Esophagus squamous epithelium (tissue), 5 donors: ENCODE measurements at regions not wholly inside any gene's neighbourhood (a gene's known extent, or its start where the extent isn't known, plus 50 kb on each side); places are given as distances from the start of the nearest gene placed in this dataset.
"Not testable (repeated sequence)": the region's sequence is repeated elsewhere in the genome, so short reads cannot be mapped to it uniquely, and the experiment has no call there.

ENCODE experiments used
- DNase-seq: peaks from one replicate; lab custom pipeline; 2025; lab: John Stamatoyannopoulos, UW
- H3K27ac ChIP-seq, 4 donors: fragments of 200-600 bp; sonication (generic); one replicate each; pipeline ENCODE4 v1.5.1; 2016 to 2019; ENCODE audit warnings: mild to moderate bottlenecking in 1 of 4
- H3K27me3 ChIP-seq, 4 donors: fragments of 200-600 bp; sonication (generic); 1 replicate in 3 of 4; 2 replicates in 1 of 4; pipeline versions ENCODE4 v1.5.1 to v1.6.0; 2017 to 2021; ENCODE audit warnings: antibody characterized with exemption in 1 of 4
- H3K36me3 ChIP-seq, 3 donors: fragments of 200-600 bp; sonication (generic); one replicate each; pipeline ENCODE4 v1.5.1; 2016 to 2019
- H3K4me1 ChIP-seq, 3 donors: fragments of 200-600 bp; sonication (generic); one replicate each; pipeline ENCODE4 v1.5.1; 2017 to 2019
- H3K4me3 ChIP-seq, 4 donors: fragments of 200-600 bp; sonication (generic); 1 replicate in 3 of 4; 2 replicates in 1 of 4; pipeline ENCODE4 v1.5.1; 2016 to 2019; ENCODE audit warnings: mild to moderate bottlenecking in 2 of 4, moderate library complexity in 1 of 4
- H3K9me3 ChIP-seq, 3 donors: fragments of 200-600 bp; sonication (generic); one replicate each; pipeline ENCODE4 v1.5.1; 2016 to 2019
- POLR2A ChIP-seq, 4 donors: fragments of 450-650 bp; IDR thresholded peaks; one replicate each; pipeline ENCODE4 v1.6.1; 2017; ENCODE audit warnings: antibody characterized with exemption in 4 of 4, mild to moderate bottlenecking in 4 of 4, moderate library complexity in 3 of 4
- WGBS, 2 donors: methylation state at CpG; one replicate each; pipeline ENCODE4 v1.1.5; 2018; 5-methylcytosine and 5-hydroxymethylcytosine counted together
- intact Hi-C: fragments of 100-400 bp; cut with DNase I; formaldehyde crosslinking; loops from one replicate; pipeline ENCODE4 v1.15.0; 2022
- TF ChIP-seq, protein P1 (sequence below), 6 experiments: fragments of 450-650 bp in 4 of 6; fragments of 200-600 bp in 2 of 6; sonication (generic) in 2 of 6; IDR thresholded peaks; one replicate each; pipeline ENCODE4 v1.5.1; 2016 to 2019; ENCODE audit warnings: antibody characterized with exemption in 6 of 6, mild to moderate bottlenecking in 4 of 6, moderate library complexity in 4 of 6
- donor health status: DM: yes; HTN: yes; CAD: no.

DNA sequence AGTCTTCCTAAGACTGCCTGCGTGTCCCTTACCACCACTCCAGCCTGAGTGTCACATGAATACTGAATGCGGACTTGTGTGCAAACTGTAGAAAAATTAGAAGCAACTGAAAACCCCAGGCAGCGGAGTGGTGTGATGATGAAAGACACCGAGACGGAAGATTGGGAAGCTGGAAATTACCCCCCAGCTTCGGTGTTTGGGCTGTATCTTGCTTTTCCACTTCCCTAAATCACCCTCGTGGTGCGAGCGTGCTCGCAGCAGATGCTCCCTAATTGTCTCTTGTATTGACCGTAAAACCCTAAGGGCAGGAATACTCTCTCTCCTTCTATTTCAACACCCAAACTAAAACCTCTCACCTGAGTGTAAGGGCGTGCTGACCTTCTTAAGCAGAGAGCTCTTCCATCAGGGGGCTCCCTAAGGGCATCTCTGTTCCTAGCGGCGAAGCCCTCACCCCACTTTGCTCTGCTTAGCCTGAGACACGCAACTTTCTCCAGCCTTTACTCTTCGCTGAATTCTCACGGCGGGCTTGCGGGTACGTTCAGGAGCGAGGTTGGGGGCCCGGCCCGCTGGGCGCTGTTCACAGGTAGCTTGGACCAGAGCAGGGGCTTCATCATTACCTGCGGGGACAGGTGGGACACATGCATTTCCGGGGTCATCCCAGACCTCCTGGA lies 62.4 kb downstream of the CRYBB2 start:
- Histone ChIP-seq H3K9me3 (no peaks in the 10 kb centered on the region), H3K4me1 (peaks cover 0 to 13% (median 0%) of the 10 kb centered on the region in 3 donors), H3K4me3 (no peak overlapping the region), H3K36me3 (no peaks in the 10 kb centered on the region), H3K27ac (no peak overlapping the region), H3K27me3 (peaks cover 7 to 77% (median 17%) of the 10 kb centered on the region in 4 donors)
- no peak for DNase-seq
- no peak for TF ChIP-seq POLR2A (IDR thresholded peaks at IDR 0.05)
- TF ChIP-seq, protein P1, sequence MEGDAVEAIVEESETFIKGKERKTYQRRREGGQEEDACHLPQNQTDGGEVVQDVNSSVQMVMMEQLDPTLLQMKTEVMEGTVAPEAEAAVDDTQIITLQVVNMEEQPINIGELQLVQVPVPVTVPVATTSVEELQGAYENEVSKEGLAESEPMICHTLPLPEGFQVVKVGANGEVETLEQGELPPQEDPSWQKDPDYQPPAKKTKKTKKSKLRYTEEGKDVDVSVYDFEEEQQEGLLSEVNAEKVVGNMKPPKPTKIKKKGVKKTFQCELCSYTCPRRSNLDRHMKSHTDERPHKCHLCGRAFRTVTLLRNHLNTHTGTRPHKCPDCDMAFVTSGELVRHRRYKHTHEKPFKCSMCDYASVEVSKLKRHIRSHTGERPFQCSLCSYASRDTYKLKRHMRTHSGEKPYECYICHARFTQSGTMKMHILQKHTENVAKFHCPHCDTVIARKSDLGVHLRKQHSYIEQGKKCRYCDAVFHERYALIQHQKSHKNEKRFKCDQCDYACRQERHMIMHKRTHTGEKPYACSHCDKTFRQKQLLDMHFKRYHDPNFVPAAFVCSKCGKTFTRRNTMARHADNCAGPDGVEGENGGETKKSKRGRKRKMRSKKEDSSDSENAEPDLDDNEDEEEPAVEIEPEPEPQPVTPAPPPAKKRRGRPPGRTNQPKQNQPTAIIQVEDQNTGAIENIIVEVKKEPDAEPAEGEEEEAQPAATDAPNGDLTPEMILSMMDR (IDR thresholded peaks at IDR 0.05): no peak
- 17 to 25% methylated on average over 15 to 16 of the region's 26 CpGs for WGBS, 2 donors
- intact Hi-C loops: no loop called here

DNA sequence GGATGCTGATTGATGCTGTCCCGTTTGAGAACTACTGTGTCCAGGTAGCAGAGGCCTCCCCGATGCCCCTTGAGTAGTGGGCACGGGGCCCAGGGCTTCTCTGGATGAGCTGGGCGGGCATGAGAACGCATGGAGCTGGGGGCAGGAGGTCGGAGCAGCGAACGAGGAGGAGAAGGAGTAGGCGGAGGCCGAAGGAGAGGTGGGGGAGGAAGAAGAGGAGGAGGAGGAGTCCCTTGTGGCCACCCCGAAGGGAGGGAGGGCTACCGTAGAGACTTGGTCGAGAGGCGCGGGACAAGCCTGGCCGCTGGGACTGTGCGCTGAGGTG lies 62.9 kb downstream of the CRYBB2 start:
- no peak overlapping the region for H3K27ac ChIP-seq
- intact Hi-C loops: no loop called here
- H3K27me3 ChIP-seq: peaks cover 7 to 75% (median 17%) of the 10 kb centered on the region in 4 donors
- 2 to 10% methylated on average over 9 to 15 of the region's 17 CpGs for WGBS, 2 donors
- no peaks in the 10 kb centered on the region for H3K9me3 ChIP-seq
- H3K36me3 ChIP-seq: no peaks in the 10 kb centered on the region
- TF ChIP-seq, protein P1 (IDR thresholded peaks at IDR 0.05): no peak
- TF ChIP-seq POLR2A (IDR thresholded peaks at IDR 0.05): no peak
- H3K4me1 ChIP-seq: peaks cover 0 to 13% (median 0%) of the 10 kb centered on the region in 3 donors
- peak overlapping the region in 1 of 4 donors; percentile 46 for H3K4me3 ChIP-seq
- DNase-seq: no peak

DNA sequence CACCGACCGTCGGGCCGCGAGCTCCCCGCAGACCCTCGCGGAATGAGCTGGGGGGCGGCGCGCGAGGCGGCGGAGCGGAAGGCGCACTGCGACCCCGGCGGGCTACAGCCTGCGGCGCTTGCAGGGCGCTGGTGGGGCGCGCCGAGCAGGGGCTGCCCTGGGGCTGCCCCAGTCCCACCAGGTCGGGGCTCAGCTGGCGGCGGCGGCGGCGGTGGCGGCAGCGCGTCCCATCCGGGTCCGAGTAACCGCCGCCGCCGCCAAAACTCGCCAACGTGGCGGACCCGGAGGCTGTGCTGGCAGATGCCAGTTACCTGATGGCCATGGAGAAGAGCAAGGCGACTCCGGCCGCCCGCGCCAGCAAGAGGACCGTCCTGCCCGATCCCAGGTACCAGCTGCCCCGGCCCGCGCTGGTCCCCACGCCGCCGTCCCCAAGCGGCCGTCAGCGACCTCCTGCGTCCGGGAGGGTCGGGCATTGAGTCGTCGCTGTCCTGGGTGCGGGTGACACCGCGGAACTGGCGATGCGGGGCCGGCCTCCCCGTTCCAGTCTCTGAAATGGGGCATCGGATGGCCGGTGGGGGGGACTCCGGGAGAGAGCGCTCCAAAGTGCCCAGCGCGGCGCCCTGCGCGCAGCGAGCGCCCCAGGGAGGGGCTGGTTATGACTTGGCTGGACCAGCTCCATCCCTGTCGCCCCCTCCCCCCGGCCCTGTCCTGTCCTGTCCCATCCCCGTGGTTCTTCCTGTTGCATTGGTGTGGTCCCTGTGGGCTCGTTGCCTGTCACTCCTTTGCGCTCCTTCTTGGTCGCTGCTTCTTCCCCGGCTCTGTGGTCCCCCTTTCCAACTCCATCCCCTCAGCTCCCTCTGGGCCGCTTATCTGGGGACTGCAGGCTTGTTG lies 63.5 kb downstream of the CRYBB2 start:
- H3K36me3 ChIP-seq: no peaks in the 10 kb centered on the region
- intact Hi-C loops: no loop called here
- no peak overlapping the region for H3K27ac ChIP-seq
- TF ChIP-seq, protein P1 (IDR thresholded peaks at IDR 0.05): no peak
- peaks cover 0 to 13% (median 0%) of the 10 kb centered on the region in 3 donors for H3K4me1 ChIP-seq
- no peaks in the 10 kb centered on the region for H3K9me3 ChIP-seq
- peaks cover 7 to 75% (median 17%) of the 10 kb centered on the region in 4 donors for H3K27me3 ChIP-seq
- 5 to 14% methylated on average over 6 to 17 of the region's 91 CpGs for WGBS, 2 donors
- H3K4me3 ChIP-seq: peak overlapping the region in 1 of 4 donors; percentile 46
- DNase-seq: no peak

DNA sequence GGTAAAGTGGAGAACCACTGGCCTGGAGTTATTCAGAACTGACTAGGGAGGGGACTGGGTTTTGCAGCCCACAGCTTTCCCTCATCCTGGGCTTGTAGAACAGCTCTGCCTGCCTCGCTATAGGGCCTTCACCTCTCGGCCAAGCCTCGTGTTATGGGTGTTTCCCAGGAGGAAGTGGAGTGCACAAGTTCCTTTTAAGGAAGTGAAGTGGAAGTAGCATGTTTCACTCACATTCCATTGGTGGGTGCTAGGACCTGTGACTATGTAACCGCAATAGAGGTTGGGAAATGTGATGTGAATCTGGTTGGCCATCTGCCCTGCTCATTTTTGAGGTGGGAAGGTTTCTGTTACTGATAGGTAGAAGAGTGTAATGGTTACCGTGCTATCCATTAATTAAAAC lies 69.0 kb downstream of the CRYBB2 start:
- H3K9me3 ChIP-seq, H3K4me3 ChIP-seq, DNase-seq, H3K36me3 ChIP-seq, H3K27ac ChIP-seq, H3K4me1 ChIP-seq, intact Hi-C loops: not testable (repeated sequence)
- H3K27me3 ChIP-seq: peaks cover 0 to 24% (median 5%) of the 10 kb centered on the region in 4 donors
- 80 to 90% methylated on average over 2 of the region's 5 CpGs for WGBS, 2 donors

DNA sequence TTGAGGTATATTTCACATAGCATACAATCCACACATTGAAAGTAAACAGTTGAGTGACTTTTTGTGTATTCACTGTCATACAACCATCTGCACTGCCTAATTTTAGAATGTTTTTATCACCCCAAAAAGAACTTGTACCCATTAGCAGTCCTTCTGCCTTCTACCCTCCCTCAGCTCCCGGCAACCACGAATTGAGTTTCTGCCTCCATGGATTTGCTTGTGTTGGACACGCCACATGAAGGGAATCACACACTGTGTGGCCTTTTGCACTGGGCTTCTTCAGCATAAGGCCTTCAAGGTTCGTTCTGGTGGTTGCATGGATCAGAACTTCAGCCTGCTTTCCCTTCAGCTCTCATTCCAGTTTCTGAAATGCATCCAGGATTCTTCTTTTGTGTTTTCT lies 82.5 kb downstream of the CRYBB2 start:
- H3K9me3 ChIP-seq, DNase-seq, H3K36me3 ChIP-seq, H3K27ac ChIP-seq, intact Hi-C loops, H3K4me3 ChIP-seq, H3K4me1 ChIP-seq: not testable (repeated sequence)
- WGBS, 2 donors: 64 to 69% methylated on average over 4 of the region's 4 CpGs
- peaks cover 0 to 33% (median 0%) of the 10 kb centered on the region in 4 donors for H3K27me3 ChIP-seq

DNA sequence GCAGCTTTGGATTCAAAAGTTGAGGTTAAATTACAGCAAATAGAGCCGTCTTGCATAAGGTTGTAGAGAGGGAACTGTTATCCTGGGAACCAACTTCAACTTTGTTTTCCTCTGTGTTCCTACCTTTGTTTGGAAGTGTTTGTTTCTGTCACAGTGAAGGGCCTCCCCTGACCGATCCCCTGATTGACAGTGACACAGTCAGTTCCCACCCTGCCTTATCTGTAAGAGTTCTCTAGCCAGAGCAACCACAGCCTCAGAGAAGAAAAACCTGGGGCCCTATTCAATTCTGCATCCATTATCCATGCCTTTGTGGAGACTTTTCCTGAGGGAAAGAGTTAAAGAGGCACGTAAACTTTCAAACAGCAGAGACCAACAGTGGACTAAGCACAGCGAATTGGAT lies 90.1 kb downstream of the CRYBB2 start:
- WGBS, 2 donors: 29 to 46% methylated on average over 1 to 2 of the region's 4 CpGs
- not testable (repeated sequence) for H3K4me3 ChIP-seq, DNase-seq

DNA sequence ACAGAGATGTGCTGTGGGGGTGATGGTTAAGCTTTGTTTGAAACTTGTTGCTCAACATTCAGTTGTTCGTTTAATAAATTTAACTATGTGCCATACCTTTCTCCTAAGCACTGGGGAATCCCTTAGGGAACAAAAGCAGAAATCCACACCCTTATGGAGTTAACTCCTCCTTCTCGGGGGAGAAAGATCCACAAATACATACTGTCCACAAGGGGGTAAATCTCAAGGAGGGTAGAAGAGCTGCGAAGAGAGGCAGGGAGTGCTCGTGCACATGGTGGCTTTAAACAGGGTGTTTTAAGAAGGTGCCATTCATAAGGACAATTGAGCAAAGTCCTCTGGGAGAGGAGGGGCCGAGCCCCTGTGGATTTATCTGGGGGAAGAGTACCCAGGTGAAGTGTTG lies 92.5 kb downstream of the CRYBB2 start:
- intact Hi-C loops, DNase-seq, H3K27me3 ChIP-seq, H3K27ac ChIP-seq, H3K4me3 ChIP-seq, H3K4me1 ChIP-seq, H3K9me3 ChIP-seq, H3K36me3 ChIP-seq: not testable (repeated sequence)
- WGBS, 2 donors: 50% methylated on average over 1 of the region's 5 CpGs; no CpG with 5 or more reads in 1 of the 2 donors

More for the DNA sequence above, 90.1 kb downstream of the CRYBB2 start:
- H3K4me1 ChIP-seq, H3K27ac ChIP-seq, intact Hi-C loops, H3K9me3 ChIP-seq, H3K27me3 ChIP-seq, H3K36me3 ChIP-seq: not testable (repeated sequence)
